Fibroblast of villous mesenchyme (primary cell): ENCODE measurements at regions not wholly inside any gene's neighbourhood (a gene's known extent, or its start where the extent isn't known, plus 50 kb on each side); places are given as distances from the start of the nearest gene placed in this dataset.

Source experiments
- DNase-seq: peaks from one replicate; pipeline ENCODE4 v3.0.0-alpha.2; 2010; ENCODE audit warnings: low read depth
- H3K4me3 ChIP-seq: 2 replicates; pipeline ENCODE4 v1.5.1; 2011; ENCODE audit warnings: low read depth, mild to moderate bottlenecking, low read length
- CTCF ChIP-seq: IDR thresholded peaks from 2 replicates; pipeline ENCODE4 v1.5.1; 2012; ENCODE audit warnings: low read depth, mild to moderate bottlenecking, low read length; ENCODE audit not compliant: insufficient read depth

DNA sequence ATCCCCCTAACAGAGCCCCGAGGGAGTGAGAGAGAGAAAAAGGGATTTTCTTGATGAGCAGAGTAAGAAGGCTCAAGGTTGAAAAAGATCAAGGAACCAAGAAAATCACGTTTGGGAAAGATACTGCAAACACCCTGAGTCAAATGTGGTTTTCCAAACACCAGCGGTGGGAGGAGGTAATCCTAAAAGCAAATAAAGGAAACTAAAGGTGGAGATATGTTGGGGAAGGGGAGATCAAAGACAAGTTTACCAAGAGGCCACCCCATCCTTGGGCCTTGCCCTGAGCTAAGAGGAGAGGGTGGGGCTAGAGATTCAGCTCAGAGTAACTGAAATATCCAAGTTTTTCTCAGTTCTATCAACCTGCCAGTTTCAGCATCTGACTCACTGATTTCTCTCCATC is 332.3 kb downstream of the ETAA1 start:
- DNase-seq, result no peak
- TF ChIP-seq CTCF, result no peak
- no peak overlapping the region for H3K4me3 ChIP-seq

GRCh38 chr2:67733517-67733916 is 329.3 kb downstream of the C1D start:
- DNase-seq, result peak; percentile 16
- peak; percentile 34 for TF ChIP-seq CTCF
- no peak overlapping the region for H3K4me3 ChIP-seq

DNA sequence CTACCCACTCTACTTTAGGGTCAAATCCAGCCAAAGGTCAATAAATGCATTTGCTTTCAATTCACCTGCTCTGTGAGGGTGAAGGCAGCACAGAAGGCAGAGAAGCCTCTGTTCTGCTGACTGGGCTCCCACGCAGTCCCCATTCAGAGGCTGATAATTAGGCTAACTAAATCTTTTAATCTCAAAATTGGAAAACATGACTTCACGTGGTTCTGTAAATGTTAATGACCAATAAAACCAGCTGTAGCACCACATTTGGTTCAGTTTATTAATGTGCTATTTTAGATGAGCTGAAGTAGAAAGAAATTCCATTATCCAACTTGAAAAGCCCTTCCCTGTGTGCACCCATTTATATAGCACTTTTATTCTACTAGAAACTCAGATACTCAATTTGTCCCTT is 310.6 kb downstream of the C1D start:
- TF ChIP-seq CTCF, result no peak
- no peak overlapping the region for H3K4me3 ChIP-seq
- DNase-seq, result no peak

DNA sequence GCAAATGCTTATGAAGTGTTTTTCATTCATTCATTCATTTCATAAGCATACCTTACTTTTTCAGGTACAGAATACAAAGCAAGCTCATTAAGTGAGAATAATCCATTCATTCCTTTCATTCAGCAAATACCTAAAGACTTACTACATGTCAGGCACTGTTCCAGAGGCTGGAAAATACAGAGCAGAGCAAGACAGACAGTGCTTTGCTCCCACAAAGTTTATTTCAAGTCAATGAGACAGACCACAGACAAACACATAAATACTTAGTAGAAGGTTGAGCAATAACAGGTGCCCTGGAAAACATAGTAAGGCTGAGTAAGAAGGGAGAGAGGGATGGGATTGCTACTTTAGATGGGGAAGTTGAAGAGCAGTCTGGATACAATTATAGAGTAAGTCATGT is 309.8 kb downstream of the C1D start:
- TF ChIP-seq CTCF, result no peak
- H3K4me3 ChIP-seq, result no peak overlapping the region
- peak; percentile 89 for DNase-seq

DNA sequence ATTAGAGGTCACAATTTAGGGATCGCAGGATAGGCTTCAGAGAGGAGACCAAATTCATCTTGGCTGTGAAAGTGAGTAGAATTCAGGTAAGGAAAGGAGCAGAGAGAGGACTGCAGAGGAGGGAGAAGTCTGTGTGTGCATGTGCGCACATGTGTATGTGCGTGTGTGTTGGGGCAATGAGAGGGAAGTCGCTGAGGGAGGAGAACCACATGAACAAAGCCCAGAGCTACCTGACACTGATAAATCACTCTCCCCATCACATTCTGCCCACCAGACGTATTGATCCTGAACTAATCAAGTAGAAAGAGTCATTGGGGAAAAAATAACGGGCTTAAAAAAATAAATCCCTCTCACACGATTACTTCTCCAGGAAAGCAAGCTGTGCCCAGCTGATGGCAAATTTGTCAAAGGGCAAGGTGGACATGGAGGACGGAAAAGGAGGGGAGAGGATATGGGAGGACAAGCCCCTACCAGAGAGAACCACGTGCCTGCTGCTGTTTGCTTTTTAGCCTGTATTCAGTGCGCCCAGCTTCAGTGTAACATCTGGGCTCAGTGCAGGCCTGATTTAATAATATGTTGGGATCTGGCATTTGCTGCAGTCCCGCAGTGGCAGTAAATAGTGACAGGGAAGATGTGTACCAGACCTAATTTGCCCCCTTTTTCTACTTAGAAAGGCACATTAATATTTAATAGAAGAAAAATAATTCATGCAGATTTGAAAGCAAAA is 307.5 kb downstream of the C1D start:
- no peak overlapping the region for H3K4me3 ChIP-seq
- no peak for DNase-seq
- TF ChIP-seq CTCF, result no peak

DNA sequence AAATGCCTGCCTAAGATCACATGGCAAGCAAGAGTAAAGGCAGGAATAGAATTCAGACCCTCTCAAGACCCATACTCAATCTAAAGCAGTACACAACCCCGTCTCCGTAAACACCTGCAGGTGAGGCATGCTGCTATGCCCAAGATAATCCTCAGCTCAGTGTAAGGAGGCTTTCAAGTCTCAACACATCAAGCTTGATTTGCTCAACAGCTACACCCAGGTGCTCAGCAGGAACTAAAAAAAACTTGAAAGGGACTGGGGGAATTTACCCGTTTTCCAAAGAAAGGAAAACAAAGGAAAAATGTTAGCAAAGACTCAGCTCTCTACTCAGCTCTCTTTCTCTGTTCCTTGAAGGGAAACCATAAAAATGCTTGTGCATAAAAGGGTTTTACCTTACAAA is 301.8 kb downstream of the C1D start:
- DNase-seq, result no peak
- H3K4me3 ChIP-seq, result no peak overlapping the region
- no peak for TF ChIP-seq CTCF

GRCh38 chr2:67771380-67771779 is 291.4 kb downstream of the C1D start:
- H3K4me3 ChIP-seq, result no peak overlapping the region
- no peak for TF ChIP-seq CTCF
- DNase-seq, result no peak
